GM23338 (cell line): ENCODE measurements at regions not wholly inside any gene's neighbourhood (a gene's known extent, or its start where the extent isn't known, plus 50 kb on each side); places are given as distances from the start of the nearest gene placed in this dataset.

Experiments
- CREB1 ChIP-seq: fragments of 250-450 bp; sonication (Bioruptor Pico); IDR thresholded peaks from 2 replicates; pipeline ENCODE4 v1.5.0; 2020; ENCODE audit warnings: low read depth, mild to moderate bottlenecking, moderate library complexity
- EZH2 ChIP-seq: fragments of 200-600 bp; sonication (generic); IDR thresholded peaks from one replicate; pipeline ENCODE4 v1.8.0; 2017; ENCODE audit warnings: antibody characterized with exemption, mild to moderate bottlenecking, low read depth; ENCODE audit not compliant: unreplicated experiment
- EZH2phosphoT487 ChIP-seq: fragments of 200-600 bp; sonication (generic); IDR thresholded peaks from one replicate; pipeline ENCODE4 v1.8.1; 2018; ENCODE audit warnings: antibody characterized with exemption; ENCODE audit not compliant: unreplicated experiment
- JUNB ChIP-seq: IDR thresholded peaks from one replicate; pipeline ENCODE4 v1.6.1; 2016; ENCODE audit warnings: antibody characterized with exemption; ENCODE audit not compliant: unreplicated experiment
- NANOG ChIP-seq: IDR thresholded peaks from 2 replicates; pipeline ENCODE4 v1.6.1; 2016; ENCODE audit warnings: antibody characterized with exemption, borderline replicate concordance
- TF ChIP-seq, protein P1 (sequence below), 2 experiments: fragments of 200-600 bp in 1 of 2; sonication (generic) in 1 of 2; conservative IDR thresholded peaks; 2 replicates each; pipeline versions ENCODE4 v1.5.1 to v1.6.1; 2016 to 2017; ENCODE audit warnings: antibody characterized with exemption in 2 of 2, low read depth in 2 of 2, mild to moderate bottlenecking in 2 of 2, moderate library complexity in 1 of 2
- TF ChIP-seq, protein P2 (sequence below): fragments of 250-450 bp; sonication (Bioruptor Pico); IDR thresholded peaks from 2 replicates; pipeline ENCODE4 v1.5.0; 2020; ENCODE audit warnings: mild to moderate bottlenecking, moderate library complexity
- TF ChIP-seq, protein P3 (sequence below): IDR thresholded peaks from one replicate; pipeline ENCODE4 v1.6.1; 2018; ENCODE audit warnings: antibody characterized with exemption; ENCODE audit not compliant: unreplicated experiment

DNA sequence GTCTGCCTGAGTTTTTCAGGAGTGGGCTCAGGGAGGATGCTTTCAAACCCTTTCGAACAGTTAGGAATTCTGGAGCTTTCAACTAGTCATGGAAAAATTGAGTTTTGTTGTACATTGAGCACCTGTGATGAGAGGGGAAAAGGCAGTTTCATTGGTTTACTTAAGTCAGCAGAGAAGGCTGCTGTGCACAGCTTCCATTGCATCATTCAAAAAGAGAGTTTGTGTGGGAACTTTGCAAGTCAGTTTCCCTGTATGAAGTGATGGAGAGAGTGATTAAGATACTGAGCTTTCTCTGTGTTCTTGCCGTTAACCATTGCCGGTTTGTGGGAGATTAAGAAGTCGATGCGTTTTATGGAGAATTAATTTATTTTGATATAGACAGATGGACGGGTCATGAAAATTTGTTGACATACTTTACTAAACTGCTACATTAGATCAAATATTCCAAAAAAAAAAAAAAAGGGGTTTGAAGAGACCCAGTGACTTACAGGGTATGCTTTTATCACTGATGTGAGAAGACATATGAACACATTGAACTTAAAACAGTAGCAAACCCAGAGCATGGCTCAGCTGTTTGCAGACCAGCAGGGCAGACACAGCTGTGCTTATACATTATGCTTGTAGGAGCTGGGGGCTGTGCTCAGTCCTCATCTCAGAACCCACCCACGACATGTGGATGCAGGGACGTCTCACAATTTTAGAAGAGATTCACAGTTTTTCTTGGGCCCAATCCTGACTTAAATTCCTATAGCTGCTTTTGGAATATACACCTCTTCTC, 234.1 kb downstream of the SOX4 start:
- TF ChIP-seq, protein P1, sequence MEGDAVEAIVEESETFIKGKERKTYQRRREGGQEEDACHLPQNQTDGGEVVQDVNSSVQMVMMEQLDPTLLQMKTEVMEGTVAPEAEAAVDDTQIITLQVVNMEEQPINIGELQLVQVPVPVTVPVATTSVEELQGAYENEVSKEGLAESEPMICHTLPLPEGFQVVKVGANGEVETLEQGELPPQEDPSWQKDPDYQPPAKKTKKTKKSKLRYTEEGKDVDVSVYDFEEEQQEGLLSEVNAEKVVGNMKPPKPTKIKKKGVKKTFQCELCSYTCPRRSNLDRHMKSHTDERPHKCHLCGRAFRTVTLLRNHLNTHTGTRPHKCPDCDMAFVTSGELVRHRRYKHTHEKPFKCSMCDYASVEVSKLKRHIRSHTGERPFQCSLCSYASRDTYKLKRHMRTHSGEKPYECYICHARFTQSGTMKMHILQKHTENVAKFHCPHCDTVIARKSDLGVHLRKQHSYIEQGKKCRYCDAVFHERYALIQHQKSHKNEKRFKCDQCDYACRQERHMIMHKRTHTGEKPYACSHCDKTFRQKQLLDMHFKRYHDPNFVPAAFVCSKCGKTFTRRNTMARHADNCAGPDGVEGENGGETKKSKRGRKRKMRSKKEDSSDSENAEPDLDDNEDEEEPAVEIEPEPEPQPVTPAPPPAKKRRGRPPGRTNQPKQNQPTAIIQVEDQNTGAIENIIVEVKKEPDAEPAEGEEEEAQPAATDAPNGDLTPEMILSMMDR (conservative IDR thresholded peaks at IDR 0.05; ENCODE audit: low read depth in 2 of 2) = no peak
- TF ChIP-seq EZH2 = no peak
- TF ChIP-seq EZH2phosphoT487 = no peak
- TF ChIP-seq, protein P2, sequence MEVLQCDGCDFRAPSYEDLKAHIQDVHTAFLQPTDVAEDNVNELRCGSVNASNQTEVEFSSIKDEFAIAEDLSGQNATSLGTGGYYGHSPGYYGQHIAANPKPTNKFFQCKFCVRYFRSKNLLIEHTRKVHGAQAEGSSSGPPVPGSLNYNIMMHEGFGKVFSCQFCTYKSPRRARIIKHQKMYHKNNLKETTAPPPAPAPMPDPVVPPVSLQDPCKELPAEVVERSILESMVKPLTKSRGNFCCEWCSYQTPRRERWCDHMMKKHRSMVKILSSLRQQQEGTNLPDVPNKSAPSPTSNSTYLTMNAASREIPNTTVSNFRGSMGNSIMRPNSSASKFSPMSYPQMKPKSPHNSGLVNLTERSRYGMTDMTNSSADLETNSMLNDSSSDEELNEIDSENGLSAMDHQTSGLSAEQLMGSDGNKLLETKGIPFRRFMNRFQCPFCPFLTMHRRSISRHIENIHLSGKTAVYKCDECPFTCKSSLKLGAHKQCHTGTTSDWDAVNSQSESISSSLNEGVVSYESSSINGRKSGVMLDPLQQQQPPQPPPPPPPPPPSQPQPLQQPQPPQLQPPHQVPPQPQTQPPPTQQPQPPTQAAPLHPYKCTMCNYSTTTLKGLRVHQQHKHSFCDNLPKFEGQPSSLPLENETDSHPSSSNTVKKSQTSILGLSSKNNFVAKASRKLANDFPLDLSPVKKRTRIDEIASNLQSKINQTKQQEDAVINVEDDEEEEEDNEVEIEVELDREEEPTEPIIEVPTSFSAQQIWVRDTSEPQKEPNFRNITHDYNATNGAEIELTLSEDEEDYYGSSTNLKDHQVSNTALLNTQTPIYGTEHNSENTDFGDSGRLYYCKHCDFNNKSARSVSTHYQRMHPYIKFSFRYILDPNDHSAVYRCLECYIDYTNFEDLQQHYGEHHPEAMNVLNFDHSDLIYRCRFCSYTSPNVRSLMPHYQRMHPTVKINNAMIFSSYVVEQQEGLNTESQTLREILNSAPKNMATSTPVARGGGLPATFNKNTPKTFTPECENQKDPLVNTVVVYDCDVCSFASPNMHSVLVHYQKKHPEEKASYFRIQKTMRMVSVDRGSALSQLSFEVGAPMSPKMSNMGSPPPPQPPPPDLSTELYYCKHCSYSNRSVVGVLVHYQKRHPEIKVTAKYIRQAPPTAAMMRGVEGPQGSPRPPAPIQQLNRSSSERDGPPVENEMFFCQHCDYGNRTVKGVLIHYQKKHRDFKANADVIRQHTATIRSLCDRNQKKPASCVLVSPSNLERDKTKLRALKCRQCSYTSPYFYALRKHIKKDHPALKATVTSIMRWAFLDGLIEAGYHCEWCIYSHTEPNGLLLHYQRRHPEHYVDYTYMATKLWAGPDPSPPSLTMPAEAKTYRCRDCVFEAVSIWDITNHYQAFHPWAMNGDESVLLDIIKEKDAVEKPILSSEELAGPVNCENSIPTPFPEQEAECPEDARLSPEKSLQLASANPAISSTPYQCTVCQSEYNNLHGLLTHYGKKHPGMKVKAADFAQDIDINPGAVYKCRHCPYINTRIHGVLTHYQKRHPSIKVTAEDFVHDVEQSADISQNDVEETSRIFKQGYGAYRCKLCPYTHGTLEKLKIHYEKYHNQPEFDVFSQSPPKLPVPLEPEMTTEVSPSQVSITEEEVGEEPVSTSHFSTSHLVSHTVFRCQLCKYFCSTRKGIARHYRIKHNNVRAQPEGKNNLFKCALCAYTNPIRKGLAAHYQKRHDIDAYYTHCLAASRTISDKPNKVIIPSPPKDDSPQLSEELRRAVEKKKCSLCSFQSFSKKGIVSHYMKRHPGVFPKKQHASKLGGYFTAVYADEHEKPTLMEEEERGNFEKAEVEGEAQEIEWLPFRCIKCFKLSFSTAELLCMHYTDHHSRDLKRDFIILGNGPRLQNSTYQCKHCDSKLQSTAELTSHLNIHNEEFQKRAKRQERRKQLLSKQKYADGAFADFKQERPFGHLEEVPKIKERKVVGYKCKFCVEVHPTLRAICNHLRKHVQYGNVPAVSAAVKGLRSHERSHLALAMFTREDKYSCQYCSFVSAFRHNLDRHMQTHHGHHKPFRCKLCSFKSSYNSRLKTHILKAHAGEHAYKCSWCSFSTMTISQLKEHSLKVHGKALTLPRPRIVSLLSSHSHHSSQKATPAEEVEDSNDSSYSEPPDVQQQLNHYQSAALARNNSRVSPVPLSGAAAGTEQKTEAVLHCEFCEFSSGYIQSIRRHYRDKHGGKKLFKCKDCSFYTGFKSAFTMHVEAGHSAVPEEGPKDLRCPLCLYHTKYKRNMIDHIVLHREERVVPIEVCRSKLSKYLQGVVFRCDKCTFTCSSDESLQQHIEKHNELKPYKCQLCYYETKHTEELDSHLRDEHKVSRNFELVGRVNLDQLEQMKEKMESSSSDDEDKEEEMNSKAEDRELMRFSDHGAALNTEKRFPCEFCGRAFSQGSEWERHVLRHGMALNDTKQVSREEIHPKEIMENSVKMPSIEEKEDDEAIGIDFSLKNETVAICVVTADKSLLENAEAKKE (CRISPR knock-in tag) = no peak
- TF ChIP-seq NANOG = no peak
- TF ChIP-seq CREB1 (CRISPR knock-in tag) = no peak
- TF ChIP-seq, protein P3, sequence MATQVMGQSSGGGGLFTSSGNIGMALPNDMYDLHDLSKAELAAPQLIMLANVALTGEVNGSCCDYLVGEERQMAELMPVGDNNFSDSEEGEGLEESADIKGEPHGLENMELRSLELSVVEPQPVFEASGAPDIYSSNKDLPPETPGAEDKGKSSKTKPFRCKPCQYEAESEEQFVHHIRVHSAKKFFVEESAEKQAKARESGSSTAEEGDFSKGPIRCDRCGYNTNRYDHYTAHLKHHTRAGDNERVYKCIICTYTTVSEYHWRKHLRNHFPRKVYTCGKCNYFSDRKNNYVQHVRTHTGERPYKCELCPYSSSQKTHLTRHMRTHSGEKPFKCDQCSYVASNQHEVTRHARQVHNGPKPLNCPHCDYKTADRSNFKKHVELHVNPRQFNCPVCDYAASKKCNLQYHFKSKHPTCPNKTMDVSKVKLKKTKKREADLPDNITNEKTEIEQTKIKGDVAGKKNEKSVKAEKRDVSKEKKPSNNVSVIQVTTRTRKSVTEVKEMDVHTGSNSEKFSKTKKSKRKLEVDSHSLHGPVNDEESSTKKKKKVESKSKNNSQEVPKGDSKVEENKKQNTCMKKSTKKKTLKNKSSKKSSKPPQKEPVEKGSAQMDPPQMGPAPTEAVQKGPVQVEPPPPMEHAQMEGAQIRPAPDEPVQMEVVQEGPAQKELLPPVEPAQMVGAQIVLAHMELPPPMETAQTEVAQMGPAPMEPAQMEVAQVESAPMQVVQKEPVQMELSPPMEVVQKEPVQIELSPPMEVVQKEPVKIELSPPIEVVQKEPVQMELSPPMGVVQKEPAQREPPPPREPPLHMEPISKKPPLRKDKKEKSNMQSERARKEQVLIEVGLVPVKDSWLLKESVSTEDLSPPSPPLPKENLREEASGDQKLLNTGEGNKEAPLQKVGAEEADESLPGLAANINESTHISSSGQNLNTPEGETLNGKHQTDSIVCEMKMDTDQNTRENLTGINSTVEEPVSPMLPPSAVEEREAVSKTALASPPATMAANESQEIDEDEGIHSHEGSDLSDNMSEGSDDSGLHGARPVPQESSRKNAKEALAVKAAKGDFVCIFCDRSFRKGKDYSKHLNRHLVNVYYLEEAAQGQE = no peak
- no peak for TF ChIP-seq JUNB
